G401.6 (cell line): ENCODE measurements at regions not wholly inside any gene's neighbourhood (a gene's known extent, or its start where the extent isn't known, plus 50 kb on each side); places are given as distances from the start of the nearest gene placed in this dataset.

ENCODE experiments used
- FAIRE-seq: peaks from 2 replicates; lab custom pipeline; 2012; peaks lifted over from hg19 to GRCh38; lab: Jason Lieb, UNC

- no peak for FAIRE-seq
Observed at GRCh38 chr1:56390934-56391731, 188.2 kb downstream of the PLPP3 start.

DNA sequence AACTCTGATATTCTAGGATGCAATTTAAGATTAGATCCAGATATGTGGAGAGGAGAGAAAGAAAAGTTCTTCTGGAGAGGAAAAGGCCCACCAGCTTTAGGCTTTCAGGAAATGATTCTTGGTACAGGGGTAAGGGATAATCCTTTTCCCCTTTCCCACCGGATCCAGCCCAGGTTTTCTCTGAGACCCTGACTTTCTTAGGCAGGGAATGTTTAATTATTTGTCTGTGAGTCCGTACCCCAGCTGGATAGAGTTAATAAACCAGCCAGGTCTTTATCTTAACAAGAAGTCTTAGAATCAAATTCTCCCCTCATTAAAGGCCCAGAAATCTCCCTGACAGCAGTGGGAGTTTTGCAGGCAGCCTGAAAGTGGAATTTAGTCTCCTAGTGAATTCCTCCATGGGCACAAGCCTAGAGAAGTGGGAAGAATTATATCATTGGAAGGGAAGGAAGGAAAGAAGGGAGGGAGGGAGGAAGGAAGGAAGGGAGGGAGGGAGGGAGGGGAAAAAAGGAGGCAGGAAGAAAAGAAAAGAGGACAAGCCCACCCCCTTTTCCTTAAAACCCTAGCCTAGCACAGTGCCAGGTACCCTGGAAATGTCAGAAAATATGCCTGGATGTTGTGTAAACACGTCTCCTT is 189.0 kb downstream of the PLPP3 start:
- FAIRE-seq = no peak

- no peak for FAIRE-seq
Observed at GRCh38 chr1:56389813-56390212, 189.6 kb downstream of the PLPP3 start.

GRCh38 chr1:56387071-56387740 is 192.2 kb downstream of the PLPP3 start:
- no peak for FAIRE-seq

GRCh38 chr1:56385314-56385713 is 194.0 kb downstream of the PLPP3 start:
- no peak for FAIRE-seq

DNA sequence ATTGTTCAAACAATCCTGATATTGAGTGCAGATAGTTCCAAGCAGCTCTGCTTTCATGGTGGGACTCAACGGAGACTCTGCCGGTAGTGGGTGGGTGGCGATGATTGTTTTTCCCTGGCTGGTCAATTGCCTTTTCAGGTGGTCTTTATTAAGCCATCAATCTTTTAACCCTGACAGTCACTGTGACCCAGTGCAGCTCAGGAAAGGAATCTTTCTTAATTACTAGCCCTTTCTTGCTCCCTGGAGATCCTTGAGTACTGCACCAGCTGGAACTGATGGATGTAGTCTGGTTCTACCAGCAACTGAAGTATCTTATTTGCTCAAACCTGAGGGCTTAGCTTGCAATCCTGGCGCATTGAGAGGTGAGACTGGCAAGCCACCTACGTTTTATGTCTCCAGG is 196.4 kb downstream of the PLPP3 start:
- no peak for FAIRE-seq

DNA sequence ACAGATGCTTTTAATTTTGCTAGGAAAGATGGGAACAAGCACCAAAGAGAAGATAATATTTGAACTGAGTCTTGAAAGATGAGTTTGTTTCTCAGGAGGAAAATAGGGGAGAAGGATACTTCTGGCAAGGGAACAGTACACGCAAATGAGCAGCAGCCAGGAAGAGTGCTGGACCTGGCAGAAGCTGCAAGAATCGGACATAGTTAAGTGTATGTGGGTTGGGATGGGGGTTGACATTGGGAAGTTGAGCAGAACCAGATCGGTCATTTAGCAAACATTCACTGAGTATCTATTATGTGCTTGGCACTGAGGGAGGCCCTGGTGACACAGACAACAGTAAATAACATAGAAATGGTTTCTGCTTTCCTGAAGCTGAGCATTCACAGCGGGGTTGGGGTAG is 198.8 kb downstream of the PLPP3 start:
- FAIRE-seq = no peak

GRCh38 chr1:56378341-56379070 is 200.9 kb downstream of the PLPP3 start:
- FAIRE-seq = no peak

DNA sequence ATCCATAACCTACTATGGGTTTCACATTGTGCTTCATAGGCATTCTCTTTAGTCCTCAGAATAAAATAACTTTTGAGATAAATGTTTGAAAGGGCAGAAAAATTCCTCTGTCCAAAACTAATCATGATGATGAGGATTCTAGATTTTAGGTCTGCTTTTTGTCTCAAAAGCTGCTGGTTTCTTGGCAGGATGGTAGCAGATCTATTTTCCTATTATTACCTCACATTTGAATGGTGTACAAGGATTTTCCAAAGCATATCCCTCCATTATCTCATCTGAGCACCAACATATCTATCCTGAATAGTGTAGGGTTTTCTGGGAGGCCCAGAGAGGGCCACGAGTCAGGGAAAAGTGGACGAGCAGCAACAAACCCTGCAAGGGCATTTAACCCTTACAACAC is 201.9 kb downstream of the PLPP3 start:
- no peak for FAIRE-seq

DNA sequence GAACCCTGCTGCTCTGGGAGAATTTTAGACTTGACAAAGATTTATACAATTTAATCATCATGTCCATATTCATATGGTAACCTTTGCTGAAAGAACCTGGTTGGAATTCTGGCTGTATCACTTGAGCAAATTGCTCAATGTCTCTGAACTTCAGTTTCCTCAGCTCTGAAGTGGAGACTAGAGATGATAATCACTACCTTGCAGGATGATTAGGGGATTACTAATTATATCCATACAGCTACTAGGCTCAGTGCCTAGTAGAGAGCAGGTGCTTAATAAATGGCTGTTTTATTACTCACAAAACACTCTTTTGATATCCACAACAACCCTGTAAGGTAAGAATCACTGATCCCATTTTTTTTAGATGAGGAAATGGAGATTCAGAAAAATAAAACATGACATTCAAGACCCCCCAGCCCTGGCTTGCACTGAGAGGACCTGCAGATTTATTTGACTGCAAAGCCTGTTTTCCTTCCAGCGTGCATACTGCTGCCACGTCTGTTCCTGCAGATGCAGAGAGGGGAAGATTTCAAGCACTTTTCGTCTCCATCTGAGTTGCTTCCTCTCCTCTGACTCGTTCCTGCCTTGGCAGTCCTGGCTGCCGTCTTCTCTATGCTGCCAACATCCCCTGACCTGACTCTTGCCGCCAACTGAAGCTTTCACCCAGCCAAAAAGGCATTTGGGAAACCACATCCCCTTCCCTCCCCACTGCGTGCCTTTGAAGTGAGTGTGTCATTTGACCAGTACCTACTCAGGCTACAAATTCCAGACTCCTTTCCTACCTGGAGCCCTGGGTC is 203.0 kb downstream of the PLPP3 start:
- no peak for FAIRE-seq

- FAIRE-seq = no peak
Observed at GRCh38 chr1:56375326-56375804, 204.0 kb downstream of the PLPP3 start.

DNA sequence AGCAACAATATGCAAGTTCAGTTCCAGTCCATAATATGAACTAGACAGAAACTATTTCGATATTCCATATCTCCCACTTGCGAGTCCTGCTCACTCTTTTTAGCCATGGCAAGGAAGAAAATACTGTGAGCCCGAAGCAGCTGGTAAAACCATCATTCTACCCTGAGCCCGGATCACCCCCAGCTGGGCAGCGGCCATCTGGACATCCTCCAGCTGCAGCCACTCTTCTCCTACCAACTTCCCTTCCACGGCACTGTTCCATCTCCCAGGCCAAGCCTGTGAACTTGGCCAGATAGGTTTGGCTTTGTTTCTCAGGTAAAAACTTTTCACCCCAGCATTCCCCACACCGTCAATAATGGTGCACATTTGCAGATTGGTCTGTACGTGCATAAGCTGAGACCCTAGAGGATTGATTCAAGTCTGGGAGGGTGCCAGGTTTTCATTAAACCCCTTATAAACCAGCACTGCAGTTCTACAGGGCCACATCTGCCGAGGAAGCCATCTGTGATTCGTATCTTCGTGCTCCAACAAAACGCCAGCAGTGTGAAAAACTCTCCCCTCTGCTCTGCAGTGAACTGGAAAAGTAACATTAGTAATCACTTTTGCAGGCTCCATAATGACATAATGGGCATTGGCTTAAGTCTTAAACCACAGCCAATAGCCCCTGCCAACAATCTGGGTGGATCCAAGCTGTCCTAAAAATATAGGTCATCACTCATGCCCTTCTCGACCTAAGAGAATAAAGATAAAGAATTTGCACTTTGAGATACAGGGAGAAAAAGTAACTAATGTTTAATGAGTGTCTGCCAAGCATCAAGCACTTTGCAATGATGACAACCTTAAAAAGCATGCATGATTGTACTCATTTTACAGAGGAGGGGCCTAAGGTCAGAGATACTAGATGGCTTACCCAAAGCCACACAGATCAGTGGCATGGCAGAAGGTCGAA is 205.1 kb downstream of the PLPP3 start:
- FAIRE-seq = no peak

GRCh38 chr1:56370513-56370912 is 208.8 kb downstream of the PLPP3 start:
- FAIRE-seq = no peak

- no peak for FAIRE-seq
Observed at GRCh38 chr1:56363007-56363770, 216.2 kb downstream of the PLPP3 start.

DNA sequence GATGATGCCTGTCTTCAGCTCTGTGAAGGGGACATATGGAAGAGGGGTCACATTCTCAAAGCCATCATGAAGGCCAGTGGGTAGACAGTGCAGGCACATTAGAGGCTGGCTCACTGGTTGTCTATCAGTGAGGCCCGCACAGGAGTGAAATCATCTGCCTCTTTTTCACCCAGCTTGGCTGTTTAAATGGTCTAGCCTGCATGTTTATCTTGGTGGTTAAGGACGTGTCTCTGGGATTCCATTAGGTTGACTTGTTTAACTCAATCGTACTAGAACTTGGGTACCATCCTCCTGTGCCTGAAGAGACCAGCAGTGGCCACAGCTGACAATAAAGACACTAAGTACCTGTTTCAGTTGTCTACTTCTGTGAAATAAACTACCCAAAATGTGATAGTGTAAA is 219.3 kb downstream of the PLPP3 start:
- FAIRE-seq = no peak

GRCh38 chr1:56359056-56359455 is 220.3 kb downstream of the PLPP3 start:
- FAIRE-seq = no peak

DNA sequence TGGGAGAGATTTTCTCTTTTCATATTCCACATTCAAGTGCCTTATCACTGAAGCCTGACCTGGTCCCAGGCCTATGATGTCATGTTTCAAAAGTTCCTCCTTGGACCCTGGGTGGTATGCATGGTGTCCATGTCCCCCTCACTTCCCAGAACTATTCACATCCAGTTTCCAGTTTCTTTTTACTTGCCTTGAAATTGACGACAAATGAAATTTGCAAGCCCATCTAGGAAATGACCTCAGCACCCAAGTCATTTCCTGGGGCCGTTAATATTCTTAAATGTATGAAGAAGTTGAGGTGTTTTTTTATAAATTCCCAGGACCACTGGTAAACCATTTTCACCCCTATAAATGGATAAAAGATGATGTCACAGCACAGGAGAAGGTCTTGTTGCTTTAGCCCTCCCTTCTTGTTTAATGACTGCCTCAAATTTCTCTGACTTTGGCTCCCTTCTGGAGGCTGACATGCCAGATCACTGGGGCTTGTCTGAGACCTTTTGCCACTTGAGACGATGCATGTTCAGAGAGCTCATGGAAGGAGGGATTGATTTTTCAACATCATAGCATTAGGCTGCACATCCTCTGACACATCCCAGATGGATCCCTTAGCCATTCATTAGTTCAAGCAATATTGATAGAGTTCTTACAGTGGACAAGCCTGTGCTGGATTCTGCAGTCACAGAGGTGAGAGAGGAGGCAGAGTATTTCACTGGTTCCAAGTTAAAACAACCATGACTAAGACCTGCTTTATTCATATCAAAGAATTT is 221.3 kb downstream of the PLPP3 start:
- no peak for FAIRE-seq

GRCh38 chr1:56356376-56356990 is 222.9 kb downstream of the PLPP3 start:
- no peak for FAIRE-seq

GRCh38 chr1:56355918-56356317 is 223.4 kb downstream of the PLPP3 start:
- no peak for FAIRE-seq
